Sigmoid colon (tissue), 6 donors: ENCODE measurements at regions not wholly inside any gene's neighbourhood (a gene's known extent, or its start where the extent isn't known, plus 50 kb on each side); places are given as distances from the start of the nearest gene placed in this dataset.

Experiments
- DNase-seq: peaks from one replicate; pipeline ENCODE4 v3.0.0-alpha.2; 2019
- H3K27ac ChIP-seq, 4 donors: fragments of 200-600 bp; sonication (generic); one replicate each; pipeline ENCODE4 v1.5.1; 2016 to 2019; ENCODE audit warnings: mild to moderate bottlenecking in 1 of 4
- H3K27me3 ChIP-seq, 3 donors: fragments of 200-600 bp; sonication (generic); one replicate each; pipeline ENCODE4 v1.5.1; 2019; ENCODE audit warnings: mild to moderate bottlenecking in 1 of 3
- H3K36me3 ChIP-seq, 4 donors: fragments of 200-600 bp; sonication (generic); one replicate each; pipeline ENCODE4 v1.5.1; 2016 to 2019
- H3K4me1 ChIP-seq, 4 donors: fragments of 200-600 bp; sonication (generic); one replicate each; pipeline ENCODE4 v1.5.1; 2017 to 2019
- H3K4me3 ChIP-seq, 4 donors: fragments of 200-600 bp; sonication (generic); one replicate each; pipeline ENCODE4 v1.5.1; 2017 to 2019; ENCODE audit warnings: mild to moderate bottlenecking in 2 of 4, moderate library complexity in 1 of 4
- H3K9me3 ChIP-seq, 4 donors: fragments of 200-600 bp in 3 of 4; sonication (generic) in 3 of 4; one replicate each; pipeline versions ENCODE4 v1.5.1 to v1.6.1; 2013 to 2019
- EP300 ChIP-seq, 4 donors: sonication (generic); formaldehyde crosslinking; IDR thresholded peaks; one replicate each; pipeline ENCODE4 v1.6.1; 2017; ENCODE audit warnings: antibody characterized with exemption in 4 of 4
- POLR2A ChIP-seq, 2 donors: fragments of 450-650 bp; IDR thresholded peaks; one replicate each; pipeline ENCODE4 v1.6.1; 2016; ENCODE audit warnings: antibody characterized with exemption in 2 of 2, mild to moderate bottlenecking in 2 of 2, moderate library complexity in 2 of 2
- POLR2AphosphoS5 ChIP-seq, 4 donors: sonication (generic); formaldehyde crosslinking; IDR thresholded peaks; one replicate each; pipeline ENCODE4 v1.6.1; 2017; ENCODE audit warnings: antibody characterized with exemption in 4 of 4
- WGBS, 2 donors: extraction: QIAGEN DNeasy Blood & Tissue Kit; methylation state at CpG; one replicate each; pipeline ENCODE4 v1.1.7; 2013; 5-methylcytosine and 5-hydroxymethylcytosine counted together
- intact Hi-C: fragments of 100-400 bp; cut with DNase I; formaldehyde crosslinking; loops from one replicate; pipeline ENCODE4 v1.15.1; 2023
- TF ChIP-seq, protein P1 (sequence below), 4 experiments: fragments of 450-650 bp in 3 of 4; fragments of 200-600 bp in 1 of 4; IDR thresholded peaks; one replicate each; pipeline ENCODE4 v1.5.1; 2016 to 2019; ENCODE audit warnings: antibody characterized with exemption in 4 of 4, mild to moderate bottlenecking in 3 of 4, moderate library complexity in 2 of 4
- donor health status: healthy with polysubstance abuse.
- donor health status: healthy.

DNA sequence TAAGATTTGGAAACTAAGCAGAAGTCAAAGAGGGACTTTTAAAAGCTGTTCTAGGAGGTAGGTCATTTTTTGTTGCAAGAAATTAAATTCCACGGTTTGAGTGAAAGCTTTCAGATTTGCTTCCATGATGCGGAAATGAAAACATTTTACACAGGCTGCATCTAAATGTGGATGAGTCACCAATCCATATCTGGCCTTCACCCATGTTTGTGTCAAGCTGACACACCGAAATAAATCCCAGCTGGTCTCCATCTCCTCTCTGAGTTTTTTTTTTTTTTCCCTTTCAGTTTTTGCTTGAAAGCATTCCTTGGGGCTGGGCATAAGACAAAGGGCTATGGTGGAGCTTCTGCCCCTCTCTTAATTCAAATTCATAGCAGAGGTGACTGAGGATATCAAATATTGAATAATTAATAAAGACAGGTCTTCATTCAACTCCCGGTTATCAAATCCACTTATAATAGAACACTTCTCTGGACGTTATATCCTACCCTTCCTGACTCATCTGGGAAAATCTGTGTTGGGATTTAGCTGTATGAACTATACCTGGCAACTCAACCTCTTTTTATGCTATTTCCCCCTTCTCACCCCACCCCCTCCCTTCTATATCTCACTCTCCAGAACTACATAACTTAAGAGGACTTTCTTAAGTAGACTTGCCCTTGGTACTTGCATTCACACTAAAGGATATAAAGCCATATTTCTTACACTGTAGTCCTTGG is 558.3 kb upstream of the GCFC2 start:
- H3K4me1 ChIP-seq, result no peaks in the 10 kb centered on the region
- no peaks in the 10 kb centered on the region for H3K36me3 ChIP-seq
- TF ChIP-seq EP300 (IDR thresholded peaks at IDR 0.05) (no peak), POLR2A (IDR thresholded peaks at IDR 0.05) (no peak), POLR2AphosphoS5 (IDR thresholded peaks at IDR 0.05) (no peak)
- TF ChIP-seq, protein P1, sequence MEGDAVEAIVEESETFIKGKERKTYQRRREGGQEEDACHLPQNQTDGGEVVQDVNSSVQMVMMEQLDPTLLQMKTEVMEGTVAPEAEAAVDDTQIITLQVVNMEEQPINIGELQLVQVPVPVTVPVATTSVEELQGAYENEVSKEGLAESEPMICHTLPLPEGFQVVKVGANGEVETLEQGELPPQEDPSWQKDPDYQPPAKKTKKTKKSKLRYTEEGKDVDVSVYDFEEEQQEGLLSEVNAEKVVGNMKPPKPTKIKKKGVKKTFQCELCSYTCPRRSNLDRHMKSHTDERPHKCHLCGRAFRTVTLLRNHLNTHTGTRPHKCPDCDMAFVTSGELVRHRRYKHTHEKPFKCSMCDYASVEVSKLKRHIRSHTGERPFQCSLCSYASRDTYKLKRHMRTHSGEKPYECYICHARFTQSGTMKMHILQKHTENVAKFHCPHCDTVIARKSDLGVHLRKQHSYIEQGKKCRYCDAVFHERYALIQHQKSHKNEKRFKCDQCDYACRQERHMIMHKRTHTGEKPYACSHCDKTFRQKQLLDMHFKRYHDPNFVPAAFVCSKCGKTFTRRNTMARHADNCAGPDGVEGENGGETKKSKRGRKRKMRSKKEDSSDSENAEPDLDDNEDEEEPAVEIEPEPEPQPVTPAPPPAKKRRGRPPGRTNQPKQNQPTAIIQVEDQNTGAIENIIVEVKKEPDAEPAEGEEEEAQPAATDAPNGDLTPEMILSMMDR (IDR thresholded peaks at IDR 0.05), result no peak
- WGBS, 2 donors, result 73 to 76% methylated on average over 5 of the region's 5 CpGs
- no peak overlapping the region for H3K4me3 ChIP-seq
- H3K27ac ChIP-seq, result no peak overlapping the region
- H3K9me3 ChIP-seq, result no peaks in the 10 kb centered on the region
- no peaks in the 10 kb centered on the region for H3K27me3 ChIP-seq
- no peak for DNase-seq
- intact Hi-C loops, result no loop called here

DNA sequence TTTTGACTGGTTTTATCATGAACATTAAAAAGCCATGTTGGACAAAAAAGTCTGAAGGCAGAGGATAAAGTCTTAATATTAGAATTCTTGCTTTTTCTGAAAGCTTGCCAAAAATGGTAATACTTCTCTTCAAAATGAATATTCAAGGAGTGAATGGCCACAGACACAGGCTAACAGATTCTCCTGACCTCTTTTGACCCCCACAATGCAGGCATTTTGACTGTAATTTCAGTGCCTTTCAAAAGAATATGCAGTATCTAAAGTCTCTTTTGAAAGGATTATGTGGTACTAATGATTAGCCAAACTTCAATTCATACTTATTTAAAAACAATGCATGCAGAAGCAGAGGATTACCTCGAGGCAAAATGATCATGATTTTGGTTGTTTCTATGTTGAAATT is 557.8 kb upstream of the GCFC2 start:
- H3K9me3 ChIP-seq, result no peaks in the 10 kb centered on the region
- DNase-seq, result no peak
- TF ChIP-seq, protein P1 (IDR thresholded peaks at IDR 0.05), result no peak
- TF ChIP-seq POLR2A (IDR thresholded peaks at IDR 0.05) (no peak), POLR2AphosphoS5 (IDR thresholded peaks at IDR 0.05) (no peak), EP300 (IDR thresholded peaks at IDR 0.05) (no peak)
- no peaks in the 10 kb centered on the region for H3K4me1 ChIP-seq
- no peak overlapping the region for H3K27ac ChIP-seq
- intact Hi-C loops, result no loop called here
- H3K4me3 ChIP-seq, result no peak overlapping the region
- H3K27me3 ChIP-seq, result no peaks in the 10 kb centered on the region
- no peaks in the 10 kb centered on the region for H3K36me3 ChIP-seq
- 4 to 35% methylated on average over 1 of the region's 1 CpG for WGBS, 2 donors

GRCh38 chr2:76257802-76258201 is 547.1 kb upstream of the GCFC2 start:
- DNase-seq, result no peak
- no peak overlapping the region for H3K27ac ChIP-seq
- no peaks in the 10 kb centered on the region for H3K27me3 ChIP-seq
- H3K36me3 ChIP-seq, result no peaks in the 10 kb centered on the region
- TF ChIP-seq, protein P1 (IDR thresholded peaks at IDR 0.05), result no peak
- TF ChIP-seq EP300 (IDR thresholded peaks at IDR 0.05) (no peak), POLR2AphosphoS5 (IDR thresholded peaks at IDR 0.05) (no peak)
- H3K4me1 ChIP-seq, result no peaks in the 10 kb centered on the region
- intact Hi-C loops, result no loop called here
- no peaks in the 10 kb centered on the region for H3K9me3 ChIP-seq
- H3K4me3 ChIP-seq, result no peak overlapping the region

DNA sequence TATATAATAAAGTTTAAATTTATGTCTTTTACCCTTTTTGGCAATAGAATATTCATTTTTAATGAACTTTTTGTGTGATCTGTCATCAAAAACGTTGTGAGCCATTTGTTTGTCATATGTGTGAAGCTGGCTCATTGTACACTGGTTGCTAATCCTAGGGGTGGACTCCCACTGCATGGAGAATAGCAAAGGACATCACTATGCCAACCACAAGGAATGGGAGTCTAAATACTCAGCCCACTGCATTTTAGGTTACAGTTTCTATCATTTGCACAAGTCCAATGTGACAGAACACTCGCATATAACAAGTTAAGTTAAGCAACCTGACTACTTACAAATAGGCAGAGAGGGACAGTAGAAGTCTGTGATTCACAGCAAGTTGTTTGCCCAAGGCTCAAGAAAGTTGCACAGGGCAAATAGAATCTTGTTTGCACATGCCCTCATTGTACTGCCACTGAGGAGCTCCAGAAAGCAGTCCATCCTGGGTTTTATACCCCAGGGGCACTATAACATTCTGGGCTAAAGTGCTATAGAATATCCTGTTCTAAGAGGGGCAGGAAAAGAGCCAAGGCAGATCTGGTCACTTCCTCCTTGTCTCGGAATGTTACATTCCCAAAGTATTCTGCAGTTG is 545.9 kb upstream of the GCFC2 start:
- no peaks in the 10 kb centered on the region for H3K4me1 ChIP-seq
- no peak overlapping the region for H3K27ac ChIP-seq
- WGBS, 2 donors, result 18 to 47% methylated on average over 3 of the region's 3 CpGs
- H3K9me3 ChIP-seq, result no peaks in the 10 kb centered on the region
- no peaks in the 10 kb centered on the region for H3K36me3 ChIP-seq
- TF ChIP-seq POLR2AphosphoS5 (IDR thresholded peaks at IDR 0.05), result no peak
- TF ChIP-seq, protein P1 (IDR thresholded peaks at IDR 0.05), result no peak
- TF ChIP-seq EP300 (IDR thresholded peaks at IDR 0.05), result no peak
- TF ChIP-seq POLR2A (IDR thresholded peaks at IDR 0.05), result no peak
- H3K27me3 ChIP-seq, result no peaks in the 10 kb centered on the region
- no peak for DNase-seq
- intact Hi-C loops, result no loop called here
- no peak overlapping the region for H3K4me3 ChIP-seq
